H9 (cell line): ENCODE measurements at regions not wholly inside any gene's neighbourhood (a gene's known extent, or its start where the extent isn't known, plus 50 kb on each side); places are given as distances from the start of the nearest gene placed in this dataset.

ENCODE experiments used
- DNase-seq: peaks from one replicate; pipeline ENCODE4 v3.0.0-alpha.2; 2017
- H2AFZ ChIP-seq: one replicate; pipeline ENCODE4 v1.6.1; 2013; ENCODE audit warnings: mild to moderate bottlenecking, low read length, control low read depth, moderate library complexity
- H2AK5ac ChIP-seq: 2 replicates; pipeline ENCODE4 v1.6.1; 2013; ENCODE audit warnings: low read length, control low read depth, mixed read lengths; ENCODE audit not compliant: insufficient read length
- H2BK120ac ChIP-seq: one replicate; pipeline ENCODE4 v1.6.1; 2013; ENCODE audit warnings: low read depth, mild to moderate bottlenecking, low read length, control low read depth, inconsistent platforms; ENCODE audit not compliant: poor library complexity, severe bottlenecking
- H2BK12ac ChIP-seq: 2 replicates; pipeline ENCODE4 v1.6.1; 2013; ENCODE audit warnings: low read length, control low read depth, mixed read lengths, low read depth; ENCODE audit not compliant: insufficient read length
- H2BK15ac ChIP-seq: 2 replicates; pipeline ENCODE4 v1.6.1; 2013; ENCODE audit warnings: low read depth, low read length, control low read depth
- H2BK20ac ChIP-seq: one replicate; pipeline ENCODE4 v1.6.1; 2013; ENCODE audit warnings: low read depth, mild to moderate bottlenecking, low read length, control low read depth, inconsistent platforms; ENCODE audit not compliant: poor library complexity, severe bottlenecking
- H2BK5ac ChIP-seq: 2 replicates; pipeline ENCODE4 v1.6.1; 2013; ENCODE audit warnings: low read length, control low read depth, mixed read lengths; ENCODE audit not compliant: insufficient read length
- H3K14ac ChIP-seq: 2 replicates; pipeline ENCODE4 v1.6.1; 2013; ENCODE audit warnings: low read length, control low read depth; ENCODE audit not compliant: insufficient read depth
- H3K18ac ChIP-seq: 2 replicates; pipeline ENCODE4 v1.6.1; 2013; ENCODE audit warnings: low read depth, mild to moderate bottlenecking, mixed read lengths, low read length, control low read depth; ENCODE audit not compliant: insufficient read length
- H3K23ac ChIP-seq: 2 replicates; pipeline ENCODE4 v1.6.1; 2013; ENCODE audit warnings: low read length, control low read depth, mixed read lengths, low read depth; ENCODE audit not compliant: insufficient read length
- H3K23me2 ChIP-seq: 2 replicates; pipeline ENCODE4 v1.6.1; 2013; ENCODE audit warnings: low read depth, mild to moderate bottlenecking, mixed read lengths, low read length, control low read depth; ENCODE audit not compliant: insufficient read length, poor library complexity, severe bottlenecking
- H3K27ac ChIP-seq: 2 replicates; pipeline ENCODE4 v1.5.1; 2013; ENCODE audit warnings: low read length, control low read depth, mixed read lengths, low read depth; ENCODE audit not compliant: insufficient read length
- H3K27me3 ChIP-seq: 2 replicates; pipeline ENCODE4 v1.6.1; 2013; ENCODE audit warnings: low read length, control low read depth, inconsistent platforms; ENCODE audit not compliant: insufficient read depth
- H3K4ac ChIP-seq: 2 replicates; pipeline ENCODE4 v1.6.1; 2013; ENCODE audit warnings: low read depth, mild to moderate bottlenecking, control low read depth, inconsistent platforms, low read length, moderate library complexity
- H3K4me1 ChIP-seq: 2 replicates; pipeline ENCODE4 v1.6.1; 2013; ENCODE audit warnings: low read length, control low read depth, inconsistent platforms; ENCODE audit not compliant: insufficient read depth
- H3K4me2 ChIP-seq: 2 replicates; pipeline ENCODE4 v1.6.1; 2013; ENCODE audit warnings: low read length, control low read depth, mixed read lengths; ENCODE audit not compliant: insufficient read length, insufficient read depth
- H3K56ac ChIP-seq: 2 replicates; pipeline ENCODE4 v1.6.1; 2013; ENCODE audit warnings: low read depth, mild to moderate bottlenecking, mixed read lengths, low read length, control low read depth; ENCODE audit not compliant: insufficient read length
- H3K79me1 ChIP-seq: 2 replicates; pipeline ENCODE4 v1.6.1; 2013; ENCODE audit warnings: low read depth, mild to moderate bottlenecking, moderate library complexity, low read length, control low read depth, inconsistent platforms; ENCODE audit not compliant: insufficient read depth, poor library complexity, severe bottlenecking
- H3K79me2 ChIP-seq: 2 replicates; pipeline ENCODE4 v1.6.1; 2013; ENCODE audit warnings: low read length, control low read depth, inconsistent platforms; ENCODE audit not compliant: insufficient read depth
- H3K9ac ChIP-seq: 2 replicates; pipeline ENCODE4 v1.6.1; 2013; ENCODE audit warnings: low read length, control low read depth, mixed read lengths; ENCODE audit not compliant: insufficient read length; ENCODE audit errors: extremely low read depth
- H3K9me3 ChIP-seq: one replicate; pipeline ENCODE4 v1.6.1; 2013; ENCODE audit warnings: low read depth, low read length, inconsistent platforms; ENCODE audit not compliant: control insufficient read depth
- H3T11ph ChIP-seq: one replicate; pipeline ENCODE4 v1.6.1; 2013; ENCODE audit warnings: mild to moderate bottlenecking, low read length, control low read depth, inconsistent platforms
- H4K20me1 ChIP-seq: one replicate; pipeline ENCODE4 v1.6.1; 2013; ENCODE audit not compliant: control insufficient read depth, insufficient read length, insufficient read depth
- H4K5ac ChIP-seq: 2 replicates; pipeline ENCODE4 v1.6.1; 2013; ENCODE audit warnings: low read depth, mild to moderate bottlenecking, mixed read lengths, low read length, control low read depth; ENCODE audit not compliant: insufficient read length
- H4K8ac ChIP-seq: replicated peaks from 2 replicates; pipeline ENCODE4 v1.6.1; 2013; ENCODE audit warnings: low read length, control low read depth, mixed read lengths, low read depth; ENCODE audit not compliant: insufficient read length
- H4K91ac ChIP-seq: 2 replicates; pipeline ENCODE4 v1.6.1; 2013; ENCODE audit warnings: low read depth, mild to moderate bottlenecking, moderate library complexity, mixed read lengths, low read length, control low read depth; ENCODE audit not compliant: insufficient read length
- H3K27ac Mint-ChIP-seq, 3 experiments: 2 replicates in 2 of 3; 3 replicates in 1 of 3; pipeline ENCODE4 v1.8.0; 2020 to 2021; ENCODE audit warnings: mixed read lengths in 3 of 3, mild to moderate bottlenecking in 1 of 3, moderate library complexity in 1 of 3
- H3K27me3 Mint-ChIP-seq: 2 replicates; pipeline ENCODE4 v1.8.0; 2021; ENCODE audit warnings: low read depth, mild to moderate bottlenecking, moderate library complexity, mixed read lengths
- H3K36me3 Mint-ChIP-seq, 3 experiments: 2 replicates in 2 of 3; 3 replicates in 1 of 3; pipeline ENCODE4 v1.8.0; 2020 to 2021; ENCODE audit warnings: low read depth in 3 of 3, mixed read lengths in 3 of 3; ENCODE audit not compliant: insufficient read depth in 1 of 3
- H3K4me1 Mint-ChIP-seq, 2 experiments: 2 replicates each; pipeline ENCODE4 v1.8.0; 2020; ENCODE audit warnings: mixed read lengths in 2 of 2
- H3K4me3 Mint-ChIP-seq, 2 experiments: 2 replicates in 1 of 2; 3 replicates in 1 of 2; pipeline ENCODE4 v1.8.0; 2020 to 2021; ENCODE audit warnings: mild to moderate bottlenecking in 2 of 2, mixed read lengths in 2 of 2, moderate library complexity in 1 of 2
- H3K9me3 Mint-ChIP-seq, 2 experiments: 2 replicates in 1 of 2; 3 replicates in 1 of 2; pipeline ENCODE4 v1.8.0; 2020; ENCODE audit warnings: mild to moderate bottlenecking in 2 of 2, mixed read lengths in 2 of 2, moderate library complexity in 1 of 2
- WGBS: extraction: QIAGEN DNeasy Blood & Tissue Kit; methylation state at CpG from one replicate; pipeline ENCODE4 v1.1.7; 2013; ENCODE audit warnings: missing lambda C conversion rate, low lambda C conversion rate, mixed read lengths; ENCODE audit not compliant: insufficient read length; ENCODE audit errors: extremely low coverage; 5-methylcytosine and 5-hydroxymethylcytosine counted together
- TF ChIP-seq, protein P1 (sequence below): fragments of 200-600 bp; sonication (generic); conservative IDR thresholded peaks from 3 replicates; pipeline ENCODE4 v1.8.0; 2021; ENCODE audit warnings: antibody characterized with exemption, mild to moderate bottlenecking

DNA sequence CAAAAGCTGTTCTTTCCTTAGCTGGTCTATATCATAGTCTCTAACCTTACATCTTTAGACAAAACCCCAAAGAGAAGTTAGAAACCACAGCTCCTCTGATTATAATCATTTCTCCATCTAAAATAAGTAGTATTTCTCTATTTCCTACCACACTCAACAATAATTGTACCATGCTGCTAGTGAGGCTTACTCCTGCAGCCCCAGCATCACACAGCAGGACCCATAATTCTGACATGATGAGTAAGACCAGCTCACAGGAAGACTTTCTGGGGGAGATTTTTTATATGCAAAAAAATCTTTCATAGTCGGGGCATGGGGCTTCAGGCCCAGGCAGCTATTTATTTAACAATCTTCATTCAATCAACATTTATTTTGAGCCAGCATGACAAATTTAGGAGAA lies 441.6 kb downstream of the DYNC2H1 start:
- H3K79me2 ChIP-seq = no peaks in the 10 kb centered on the region
- H2BK15ac ChIP-seq = no peak overlapping the region
- no peak overlapping the region for H2BK12ac ChIP-seq
- no peak overlapping the region for H2AFZ ChIP-seq
- H3K27me3 Mint-ChIP-seq = no peaks in the 10 kb centered on the region
- no peak overlapping the region for H3K23ac ChIP-seq
- H3K9me3 Mint-ChIP-seq = no peaks in the 10 kb centered on the region
- H3K27ac ChIP-seq = no peak overlapping the region
- H4K5ac ChIP-seq = no peak overlapping the region
- H4K91ac ChIP-seq = no peak overlapping the region
- no CpG with 5 or more reads among the region's 1 CpG for WGBS
- H3K4me3 Mint-ChIP-seq = no peak overlapping the region
- H3K36me3 Mint-ChIP-seq = no peaks in the 10 kb centered on the region; a peak in 1 of 7 replicates
- no peaks in the 10 kb centered on the region for H3K23me2 ChIP-seq
- H3K18ac ChIP-seq = no peak overlapping the region
- no peak overlapping the region for H3K14ac ChIP-seq
- H3K4me1 ChIP-seq = no peaks in the 10 kb centered on the region
- H2BK5ac ChIP-seq = no peak overlapping the region
- no peak overlapping the region; a peak in 1 of 7 replicates for H3K27ac Mint-ChIP-seq
- no peak overlapping the region for H3K9ac ChIP-seq
- no peak overlapping the region for H2BK120ac ChIP-seq
- no peak overlapping the region for H3T11ph ChIP-seq
- H3K56ac ChIP-seq = no peak overlapping the region
- H3K79me1 ChIP-seq = no peaks in the 10 kb centered on the region
- no peak overlapping the region for H3K4me2 ChIP-seq
- H3K4me1 Mint-ChIP-seq = no peaks in the 10 kb centered on the region
- H3K27me3 ChIP-seq = no peaks in the 10 kb centered on the region
- DNase-seq = no peak
- H4K20me1 ChIP-seq = no peaks in the 10 kb centered on the region
- H4K8ac ChIP-seq = no peak overlapping the region
- no peak overlapping the region for H2AK5ac ChIP-seq
- TF ChIP-seq, protein P1, sequence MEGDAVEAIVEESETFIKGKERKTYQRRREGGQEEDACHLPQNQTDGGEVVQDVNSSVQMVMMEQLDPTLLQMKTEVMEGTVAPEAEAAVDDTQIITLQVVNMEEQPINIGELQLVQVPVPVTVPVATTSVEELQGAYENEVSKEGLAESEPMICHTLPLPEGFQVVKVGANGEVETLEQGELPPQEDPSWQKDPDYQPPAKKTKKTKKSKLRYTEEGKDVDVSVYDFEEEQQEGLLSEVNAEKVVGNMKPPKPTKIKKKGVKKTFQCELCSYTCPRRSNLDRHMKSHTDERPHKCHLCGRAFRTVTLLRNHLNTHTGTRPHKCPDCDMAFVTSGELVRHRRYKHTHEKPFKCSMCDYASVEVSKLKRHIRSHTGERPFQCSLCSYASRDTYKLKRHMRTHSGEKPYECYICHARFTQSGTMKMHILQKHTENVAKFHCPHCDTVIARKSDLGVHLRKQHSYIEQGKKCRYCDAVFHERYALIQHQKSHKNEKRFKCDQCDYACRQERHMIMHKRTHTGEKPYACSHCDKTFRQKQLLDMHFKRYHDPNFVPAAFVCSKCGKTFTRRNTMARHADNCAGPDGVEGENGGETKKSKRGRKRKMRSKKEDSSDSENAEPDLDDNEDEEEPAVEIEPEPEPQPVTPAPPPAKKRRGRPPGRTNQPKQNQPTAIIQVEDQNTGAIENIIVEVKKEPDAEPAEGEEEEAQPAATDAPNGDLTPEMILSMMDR = no peak
- H2BK20ac ChIP-seq = no peak overlapping the region
- no peaks in the 10 kb centered on the region for H3K9me3 ChIP-seq
- H3K4ac ChIP-seq = no peak overlapping the region
